H1 (cell line): ENCODE measurements at regions not wholly inside any gene's neighbourhood (a gene's known extent, or its start where the extent isn't known, plus 50 kb on each side); places are given as distances from the start of the nearest gene placed in this dataset.
A peak's percentile ranks its signal among the peaks of the same experiment; 100 is the strongest.

Experiments used
- EGR1 ChIP-seq: IDR thresholded peaks from 2 replicates; pipeline ENCODE4 v1.6.1; 2011; ENCODE audit warnings: low read depth, low read length, borderline replicate concordance
- POLR2A ChIP-seq, 2 experiments: IDR thresholded peaks; 1 replicate in 1 of 2; 2 replicates in 1 of 2; pipeline ENCODE4 v1.6.1; 2011; ENCODE audit warnings: low read depth in 2 of 2, low read length in 2 of 2, mild to moderate bottlenecking in 2 of 2; ENCODE audit errors: control extremely low read depth in 1 of 2
- RXRA ChIP-seq: IDR thresholded peaks from 2 replicates; pipeline ENCODE4 v1.6.1; 2011; ENCODE audit warnings: low read depth, mild to moderate bottlenecking, low read length, moderate library complexity; ENCODE audit not compliant: insufficient read depth
- TF ChIP-seq, protein P1 (sequence below), 3 experiments: IDR thresholded peaks; 1 replicate in 2 of 3; 2 replicates in 1 of 3; pipeline versions ENCODE4 v1.5.1 to v1.6.1; 2011; ENCODE audit warnings: low read length in 3 of 3, mild to moderate bottlenecking in 3 of 3, inconsistent platforms in 2 of 3, low read depth in 1 of 3, moderate library complexity in 1 of 3; ENCODE audit not compliant: insufficient read depth in 1 of 3; ENCODE audit errors: control extremely low read depth in 1 of 3

DNA sequence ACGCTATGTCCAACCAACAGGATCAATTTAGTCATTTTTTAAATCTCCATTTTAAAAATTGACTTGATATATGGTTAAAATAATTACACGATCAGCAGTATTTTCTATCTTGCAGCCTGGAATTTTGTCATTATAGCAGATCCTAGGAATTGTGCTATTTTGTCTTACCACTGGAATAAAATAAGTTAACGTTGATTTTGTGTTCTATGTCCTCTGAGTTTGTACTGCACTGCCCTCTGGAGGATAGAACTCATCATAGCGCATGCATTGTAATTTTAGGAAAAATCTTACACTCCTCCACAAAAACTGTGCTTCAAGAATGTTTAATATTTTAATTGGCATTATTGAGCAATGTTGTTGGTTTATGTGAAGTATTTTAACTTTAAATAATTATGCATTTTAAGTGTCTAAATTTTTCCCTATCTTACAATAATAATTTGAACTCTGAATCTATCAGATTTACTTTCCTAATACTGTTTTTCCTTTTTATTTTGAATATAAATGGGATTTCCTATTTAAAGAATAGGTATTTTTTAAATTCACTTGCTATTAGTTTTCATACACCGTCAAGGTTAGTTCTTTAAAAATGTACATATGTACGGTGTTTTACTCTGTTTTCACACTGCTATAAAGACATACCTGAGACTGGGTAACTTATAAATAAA lies 220.1 kb downstream of the PPP1R3A start:
- TF ChIP-seq POLR2A (IDR thresholded peaks at IDR 0.05; ENCODE audit: control extremely low read depth in 1 of 2, low read depth in 2 of 2, low read length in 2 of 2) (no peak), EGR1 (no peak), RXRA (no peak)
- TF ChIP-seq, protein P1, sequence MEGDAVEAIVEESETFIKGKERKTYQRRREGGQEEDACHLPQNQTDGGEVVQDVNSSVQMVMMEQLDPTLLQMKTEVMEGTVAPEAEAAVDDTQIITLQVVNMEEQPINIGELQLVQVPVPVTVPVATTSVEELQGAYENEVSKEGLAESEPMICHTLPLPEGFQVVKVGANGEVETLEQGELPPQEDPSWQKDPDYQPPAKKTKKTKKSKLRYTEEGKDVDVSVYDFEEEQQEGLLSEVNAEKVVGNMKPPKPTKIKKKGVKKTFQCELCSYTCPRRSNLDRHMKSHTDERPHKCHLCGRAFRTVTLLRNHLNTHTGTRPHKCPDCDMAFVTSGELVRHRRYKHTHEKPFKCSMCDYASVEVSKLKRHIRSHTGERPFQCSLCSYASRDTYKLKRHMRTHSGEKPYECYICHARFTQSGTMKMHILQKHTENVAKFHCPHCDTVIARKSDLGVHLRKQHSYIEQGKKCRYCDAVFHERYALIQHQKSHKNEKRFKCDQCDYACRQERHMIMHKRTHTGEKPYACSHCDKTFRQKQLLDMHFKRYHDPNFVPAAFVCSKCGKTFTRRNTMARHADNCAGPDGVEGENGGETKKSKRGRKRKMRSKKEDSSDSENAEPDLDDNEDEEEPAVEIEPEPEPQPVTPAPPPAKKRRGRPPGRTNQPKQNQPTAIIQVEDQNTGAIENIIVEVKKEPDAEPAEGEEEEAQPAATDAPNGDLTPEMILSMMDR (IDR thresholded peaks at IDR 0.05; ENCODE audit: control extremely low read depth in 1 of 3, insufficient read depth in 1 of 3, low read depth in 1 of 3, low read length in 3 of 3), result peak in 2 of 3 experiments; percentile 44 to 66; a peak in 2 of 4 replicates
